GM13976 (cell line): ENCODE measurements at regions not wholly inside any gene's neighbourhood (a gene's known extent, or its start where the extent isn't known, plus 50 kb on each side); places are given as distances from the start of the nearest gene placed in this dataset.
"Not testable (repeated sequence)": the region's sequence is repeated elsewhere in the genome, so short reads cannot be mapped to it uniquely, and the experiment has no call there.

Experiments used
- DNase-seq: peaks from one replicate; pipeline ENCODE4 v3.0.0; 2012; ENCODE audit warnings: low spot score
- CTCF ChIP-seq: IDR thresholded peaks from 2 replicates; pipeline ENCODE4 v1.5.1; 2012; ENCODE audit warnings: borderline replicate concordance, mild to moderate bottlenecking; ENCODE audit not compliant: insufficient read depth; ENCODE audit errors: extremely low read depth, missing control alignments, control extremely low read depth
- in situ Hi-C: fragments of 300-500 bp; cut with MboI; formaldehyde crosslinking; loops from one replicate; pipeline ENCODE4 v1.12.0; 2022; ENCODE audit warnings: low sequenced_read_pairs, mixed read lengths, inconsistent platforms; ENCODE audit not compliant: unreplicated experiment

DNA sequence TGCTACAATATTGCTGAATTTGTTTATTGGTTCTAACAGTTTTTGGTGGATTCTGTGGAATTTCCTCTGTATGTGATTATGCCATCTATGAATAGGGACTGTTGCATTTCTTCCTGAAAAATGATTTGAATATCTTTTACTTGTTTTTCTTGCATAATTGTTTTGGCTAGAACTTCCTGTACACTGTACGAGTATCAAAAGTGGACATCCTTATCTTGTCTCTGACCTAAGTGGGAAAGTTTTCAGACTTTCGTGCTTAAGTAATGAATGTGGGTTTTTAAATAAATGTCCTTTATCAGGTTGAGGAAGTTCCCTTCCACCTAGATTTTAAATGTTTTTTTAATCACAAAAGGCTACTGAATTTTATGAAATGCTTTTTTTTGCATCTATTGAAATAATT, 203.8 kb upstream of the ATP10A start:
- in situ Hi-C loops, result no loop called here

DNA sequence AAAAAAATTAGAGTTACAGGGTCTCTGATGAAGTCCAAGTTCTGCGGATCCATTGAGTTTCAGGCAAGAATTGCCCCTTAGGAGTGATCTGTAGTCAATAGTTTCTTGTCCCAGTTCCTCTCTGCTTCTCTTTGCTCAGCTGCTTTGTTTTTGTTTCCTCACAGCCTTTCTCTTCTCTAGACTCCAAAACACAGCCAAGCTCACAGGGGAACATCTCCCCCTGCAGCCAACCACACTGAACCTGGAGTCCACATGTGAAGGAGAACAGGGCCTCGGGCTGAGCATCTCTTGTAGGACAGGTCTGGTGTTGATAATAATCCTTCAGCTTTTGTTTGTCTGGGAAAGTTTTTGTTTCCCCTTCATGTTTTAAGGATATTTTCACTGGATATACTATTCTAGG, 202.6 kb upstream of the ATP10A start:
- in situ Hi-C loops, result no loop called here
- no peak for TF ChIP-seq CTCF
- DNase-seq, result no peak

More for the DNA sequence above, 203.8 kb upstream of the ATP10A start:
- no peak for DNase-seq
- no peak for TF ChIP-seq CTCF

GRCh38 chr15:26061248-26061647, 198.1 kb upstream of the ATP10A start:
- no peak for DNase-seq
- TF ChIP-seq CTCF, result no peak
- in situ Hi-C loops, result no loop called here

DNA sequence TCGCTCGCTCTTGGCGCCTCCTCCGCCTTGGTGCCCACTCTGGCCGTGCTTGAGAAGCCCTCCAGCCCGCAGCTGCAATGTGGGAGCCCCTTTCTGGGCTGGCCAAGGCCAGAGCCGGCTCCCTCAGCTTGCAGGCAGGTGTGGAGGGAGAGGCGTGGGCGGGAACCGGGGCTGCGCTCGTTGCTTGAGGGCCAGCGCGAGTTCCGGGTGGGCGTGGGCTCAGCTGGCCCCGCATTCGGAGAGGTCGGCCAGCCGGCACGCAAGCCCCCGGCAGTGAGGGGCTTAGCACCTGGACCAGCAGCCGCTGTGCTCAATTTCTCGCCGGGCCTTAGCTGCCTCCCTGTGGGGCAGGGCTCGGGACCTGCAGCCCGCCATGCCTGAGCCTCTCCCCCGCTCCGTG, 193.6 kb upstream of the ATP10A start:
- in situ Hi-C loops, DNase-seq: not testable (repeated sequence)

GRCh38 chr15:26051761-26052675, 188.9 kb upstream of the ATP10A start:
- no peak for TF ChIP-seq CTCF
- in situ Hi-C loops, result no loop called here
- DNase-seq, result no peak

GRCh38 chr15:26050984-26051383, 187.9 kb upstream of the ATP10A start:
- TF ChIP-seq CTCF, result no peak
- DNase-seq, result no peak
- in situ Hi-C loops, result no loop called here

- DNase-seq, result no peak
- in situ Hi-C loops, result no loop called here
- no peak for TF ChIP-seq CTCF
Measured at GRCh38 chr15:26049900-26050657, 187.0 kb upstream of the ATP10A start.
